Pancreas (tissue), 10 donors: ENCODE measurements at regions not wholly inside any gene's neighbourhood (a gene's known extent, or its start where the extent isn't known, plus 50 kb on each side); places are given as distances from the start of the nearest gene placed in this dataset.
"Not testable (repeated sequence)": the region's sequence is repeated elsewhere in the genome, so short reads cannot be mapped to it uniquely, and the experiment has no call there.

Source experiments
- ATAC-seq, 4 donors: fragments of 200-7000 bp; cut with Tn5 transposase; one replicate each; pipeline versions ENCODE4 v1.8.0 to v1.9.1; 2020; ENCODE audit warnings: mild to moderate bottlenecking in 4 of 4, moderate library complexity in 4 of 4
- DNase-seq, 6 donors: peaks; one replicate each; pipeline ENCODE4 v3.0.0-alpha.2; 2020
- FAIRE-seq: peaks from 2 replicates; lab custom pipeline; 2012; peaks lifted over from hg19 to GRCh38; lab: Jason Lieb, UNC
- H3K27ac ChIP-seq, 4 donors: fragments of 200-600 bp; sonication (generic); 1 replicate in 3 of 4; 2 replicates in 1 of 4; pipeline versions ENCODE4 v1.5.0 to v1.8.0; 2020
- H3K27me3 ChIP-seq, 4 donors: fragments of 200-600 bp; one replicate each; pipeline ENCODE4 v1.8.0; 2021
- H3K36me3 ChIP-seq, 3 donors: fragments of 200-600 bp; sonication (generic) in 1 of 3; one replicate each; pipeline versions ENCODE4 v1.5.0 to v1.8.0; 2020 to 2021
- H3K4me1 ChIP-seq, 3 donors: fragments of 200-600 bp; one replicate each; pipeline ENCODE4 v1.8.0; 2021
- H3K4me3 ChIP-seq, 4 donors: fragments of 200-600 bp; sonication (generic) in 2 of 4; one replicate each; pipeline versions ENCODE4 v1.5.0 to v1.8.0; 2020 to 2021
- H3K9me3 ChIP-seq, 4 donors: fragments of 200-600 bp; one replicate each; pipeline ENCODE4 v1.8.0; 2021
- WGBS, 2 donors: extraction: QIAGEN DNeasy Blood & Tissue Kit; methylation state at CpG; one replicate each; pipeline ENCODE4 v1.1.7; 2013; 5-methylcytosine and 5-hydroxymethylcytosine counted together
- intact Hi-C, 3 donors: fragments of 100-400 bp; cut with DNase I; formaldehyde crosslinking; loops; one replicate each; pipeline versions ENCODE4 v1.11.1 to v1.14.2; 2022
- TF ChIP-seq, protein P1 (sequence below), 4 donors: fragments of 200-600 bp; sonication (generic) in 3 of 4; IDR thresholded peaks; one replicate each; pipeline versions ENCODE4 v1.5.0 to v1.8.0; 2021; ENCODE audit warnings: antibody characterized with exemption in 4 of 4
- donor health status: healthy with polysubstance abuse.
- donor health status: DM: no; HTN: no; CAD: no; lungs with moderate emphysema.
- donor health status: DM: no; HTN: no; CAD: no.
- donor health status: control.
- donor health status: control.
- donor health status: Bipolar disorder and iron deficiency.
- donor health status: DM: yes; HTN: yes; CAD: no.
- donor health status: DM: no; HTN: no; CAD: no.
- donor health status: DM: no; HTN: no; CAD: no.
- donor health status: DM: yes; HTN: yes; CAD: no.

GRCh38 chr5:12661617-12662370 is 757.5 kb upstream of the CTNND2 start:
- Histone ChIP-seq H3K27me3 (no peaks in the 10 kb centered on the region), H3K4me1 (no peaks in the 10 kb centered on the region), H3K4me3 (no peak overlapping the region), H3K27ac (no peak overlapping the region), H3K9me3 (no peaks in the 10 kb centered on the region), H3K36me3 (no peaks in the 10 kb centered on the region)
- FAIRE-seq (no peak), ATAC-seq (no peak), DNase-seq (peak in 1 of 6 donors; percentile 65)
- 80 to 89% methylated on average over 32 to 33 of the region's 33 CpGs for WGBS, 2 donors
- TF ChIP-seq, protein P1, sequence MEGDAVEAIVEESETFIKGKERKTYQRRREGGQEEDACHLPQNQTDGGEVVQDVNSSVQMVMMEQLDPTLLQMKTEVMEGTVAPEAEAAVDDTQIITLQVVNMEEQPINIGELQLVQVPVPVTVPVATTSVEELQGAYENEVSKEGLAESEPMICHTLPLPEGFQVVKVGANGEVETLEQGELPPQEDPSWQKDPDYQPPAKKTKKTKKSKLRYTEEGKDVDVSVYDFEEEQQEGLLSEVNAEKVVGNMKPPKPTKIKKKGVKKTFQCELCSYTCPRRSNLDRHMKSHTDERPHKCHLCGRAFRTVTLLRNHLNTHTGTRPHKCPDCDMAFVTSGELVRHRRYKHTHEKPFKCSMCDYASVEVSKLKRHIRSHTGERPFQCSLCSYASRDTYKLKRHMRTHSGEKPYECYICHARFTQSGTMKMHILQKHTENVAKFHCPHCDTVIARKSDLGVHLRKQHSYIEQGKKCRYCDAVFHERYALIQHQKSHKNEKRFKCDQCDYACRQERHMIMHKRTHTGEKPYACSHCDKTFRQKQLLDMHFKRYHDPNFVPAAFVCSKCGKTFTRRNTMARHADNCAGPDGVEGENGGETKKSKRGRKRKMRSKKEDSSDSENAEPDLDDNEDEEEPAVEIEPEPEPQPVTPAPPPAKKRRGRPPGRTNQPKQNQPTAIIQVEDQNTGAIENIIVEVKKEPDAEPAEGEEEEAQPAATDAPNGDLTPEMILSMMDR (IDR thresholded peaks at IDR 0.05), result no peak
- intact Hi-C loops, result no loop called here

DNA sequence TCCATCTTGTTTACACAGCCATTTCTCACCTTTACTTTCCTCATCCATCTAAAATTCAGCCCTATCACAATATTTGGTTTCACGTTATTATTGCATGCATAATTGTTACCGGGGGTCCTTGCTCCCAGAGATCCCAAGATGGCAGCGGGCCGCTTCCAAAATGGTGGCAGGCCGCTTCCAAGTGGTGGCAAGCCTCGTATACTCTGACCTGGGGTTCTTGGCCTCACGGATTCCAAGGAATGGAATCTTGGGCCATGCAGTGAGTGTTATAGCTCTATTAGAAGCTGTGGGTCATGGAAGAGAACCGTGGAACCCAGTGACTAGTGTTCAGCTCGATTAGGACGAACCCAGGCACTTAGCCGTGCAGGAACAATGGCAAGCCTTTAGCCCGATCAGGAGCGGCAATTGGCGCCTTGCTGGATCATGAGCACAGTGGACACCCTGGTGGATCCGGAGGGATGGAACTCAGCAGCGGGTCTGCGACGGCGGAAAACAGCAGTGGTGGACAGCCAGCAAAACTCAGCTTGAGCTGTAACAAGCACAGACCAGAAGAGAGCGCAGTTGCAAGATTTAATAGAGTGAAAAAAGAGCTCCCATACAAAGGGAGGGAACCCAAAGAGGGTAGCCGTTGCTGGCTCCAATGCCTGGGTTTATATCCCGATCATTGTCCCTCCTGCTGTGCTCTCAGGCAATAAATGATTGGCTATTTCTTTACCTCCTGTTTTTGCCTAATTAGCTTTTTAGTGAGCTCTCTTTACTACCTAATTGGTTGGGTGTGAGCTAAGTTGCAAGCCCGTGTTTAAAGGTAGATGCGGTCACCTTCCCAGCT is 756.2 kb upstream of the CTNND2 start:
- H3K36me3 ChIP-seq, DNase-seq, FAIRE-seq, intact Hi-C loops, ATAC-seq, H3K4me3 ChIP-seq, H3K27ac ChIP-seq, H3K9me3 ChIP-seq, H3K27me3 ChIP-seq, H3K4me1 ChIP-seq: not testable (repeated sequence)
- WGBS, 2 donors, result 74 to 84% methylated on average over 23 to 24 of the region's 24 CpGs

DNA sequence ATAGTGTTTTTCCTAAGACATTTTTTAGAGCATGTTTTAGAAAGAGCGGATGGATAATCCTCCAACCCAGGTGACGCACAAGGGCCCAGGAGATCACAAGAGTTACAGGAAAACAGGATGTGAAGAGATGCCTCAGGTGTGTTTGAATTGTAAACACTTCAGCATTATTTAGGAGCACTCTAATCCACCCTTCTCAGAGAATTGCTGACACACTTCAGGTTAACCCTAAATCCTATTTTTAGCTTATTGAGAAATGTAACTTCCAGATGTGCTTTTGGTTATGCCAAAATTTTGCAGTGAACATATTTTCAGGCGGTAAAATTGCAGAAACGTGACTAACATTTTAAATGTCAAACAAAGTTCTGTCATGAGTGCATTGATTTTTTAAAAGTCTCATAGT is 755.4 kb upstream of the CTNND2 start:
- intact Hi-C loops, result no loop called here
- ATAC-seq (no peak), FAIRE-seq (no peak), DNase-seq (no peak)
- no peaks in the 10 kb centered on the region for H3K36me3 ChIP-seq
- no peak overlapping the region for H3K4me3 ChIP-seq
- TF ChIP-seq, protein P1 (IDR thresholded peaks at IDR 0.05), result no peak
- no peaks in the 10 kb centered on the region for H3K27me3 ChIP-seq
- H3K4me1 ChIP-seq, result no peaks in the 10 kb centered on the region
- H3K9me3 ChIP-seq, result no peaks in the 10 kb centered on the region
- WGBS, 2 donors, result 55 to 68% methylated on average over 4 of the region's 4 CpGs
- no peak overlapping the region for H3K27ac ChIP-seq

DNA sequence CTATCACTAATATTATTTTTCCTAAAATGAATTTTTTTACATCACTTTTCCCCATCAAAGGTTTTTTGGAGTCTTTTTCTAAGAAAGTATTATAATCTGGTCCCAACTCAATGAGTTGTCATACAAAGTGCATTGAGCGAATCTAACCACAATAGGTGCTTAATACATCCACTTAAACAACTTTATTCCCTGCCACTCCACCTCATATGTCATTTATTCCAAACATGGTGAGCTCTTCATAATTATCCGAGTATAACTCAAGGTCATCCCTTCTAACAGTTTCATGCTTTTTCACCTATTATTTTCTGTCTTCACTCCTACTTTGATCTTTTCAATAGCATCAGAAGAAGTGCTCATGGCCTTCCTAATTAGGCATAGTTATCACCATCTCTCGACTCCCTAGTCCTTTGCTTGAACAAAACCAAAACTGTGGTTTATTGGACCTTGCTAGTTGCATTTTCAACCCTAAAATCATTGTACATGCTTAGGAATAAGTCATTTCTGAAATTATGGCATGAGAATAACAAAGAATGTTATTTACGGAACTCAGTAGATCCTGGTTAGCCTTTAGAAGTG is 754.7 kb upstream of the CTNND2 start:
- no peak for ATAC-seq
- Histone ChIP-seq H3K4me1 (no peaks in the 10 kb centered on the region), H3K9me3 (no peaks in the 10 kb centered on the region), H3K27ac (no peak overlapping the region), H3K4me3 (no peak overlapping the region), H3K27me3 (no peaks in the 10 kb centered on the region), H3K36me3 (no peaks in the 10 kb centered on the region)
- no peak for FAIRE-seq
- WGBS, 2 donors, result 56 to 68% methylated on average over 4 of the region's 4 CpGs
- TF ChIP-seq, protein P1 (IDR thresholded peaks at IDR 0.05), result no peak
- intact Hi-C loops, result no loop called here
- no peak for DNase-seq

DNA sequence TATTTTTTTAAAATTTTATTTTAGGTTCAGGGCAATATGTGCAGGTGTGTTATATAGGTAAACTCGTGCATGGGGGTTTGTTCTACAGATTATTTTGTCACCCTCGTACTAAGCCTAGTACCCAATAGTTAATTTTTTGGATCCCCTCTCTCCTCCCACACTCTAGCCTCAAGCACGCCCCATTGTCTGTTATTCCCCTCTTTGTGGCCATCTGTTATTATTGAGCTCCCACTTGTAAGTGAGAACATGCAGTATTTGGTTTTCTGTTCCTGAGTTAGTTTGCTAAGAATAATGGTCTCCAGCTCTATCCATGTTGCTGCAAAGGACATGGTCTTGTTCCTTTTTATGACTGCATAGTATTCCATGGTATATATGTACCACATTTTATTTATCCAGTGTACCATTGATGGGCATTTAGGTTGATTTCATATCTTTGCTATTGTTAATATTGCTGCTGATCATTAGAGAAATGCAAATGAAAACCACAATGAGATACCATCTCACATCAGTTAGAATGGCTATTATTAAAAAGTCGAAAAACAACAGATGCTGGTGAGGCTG is 753.7 kb upstream of the CTNND2 start:
- intact Hi-C loops, H3K36me3 ChIP-seq, H3K4me1 ChIP-seq, H3K27me3 ChIP-seq, H3K27ac ChIP-seq, H3K4me3 ChIP-seq, H3K9me3 ChIP-seq, DNase-seq, FAIRE-seq, ATAC-seq: not testable (repeated sequence)
- WGBS, 2 donors, result 55 to 58% methylated on average over 4 of the region's 4 CpGs
